ENCODE measurements at regions not wholly inside any gene's neighbourhood (a gene's known extent, or its start where the extent isn't known, plus 50 kb on each side); places are given as distances from the start of the nearest gene placed in this dataset.

DNA sequence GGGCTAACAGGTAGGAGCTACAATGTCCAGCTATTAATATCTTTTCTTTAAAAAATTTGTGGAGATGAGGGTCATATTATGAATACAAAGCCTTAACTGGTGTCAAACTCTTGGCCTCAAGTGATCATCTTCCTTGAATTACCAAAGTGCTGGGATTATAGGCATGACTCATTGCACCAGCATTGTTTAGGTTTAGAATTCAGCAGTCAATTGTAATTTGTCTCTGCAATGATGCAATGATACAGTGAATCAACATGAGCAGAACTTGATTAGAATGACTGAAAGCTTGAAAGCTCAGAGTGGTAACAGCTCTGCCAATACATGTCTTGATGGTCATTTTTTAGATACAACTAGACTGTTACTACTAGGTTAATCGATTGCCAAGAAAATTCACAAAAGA, 752.8 kb upstream of the MIR17HG start:
- TF ChIP-seq TAF1 (conservative IDR thresholded peaks at IDR 0.05), result no peak
- TF ChIP-seq, protein P1, sequence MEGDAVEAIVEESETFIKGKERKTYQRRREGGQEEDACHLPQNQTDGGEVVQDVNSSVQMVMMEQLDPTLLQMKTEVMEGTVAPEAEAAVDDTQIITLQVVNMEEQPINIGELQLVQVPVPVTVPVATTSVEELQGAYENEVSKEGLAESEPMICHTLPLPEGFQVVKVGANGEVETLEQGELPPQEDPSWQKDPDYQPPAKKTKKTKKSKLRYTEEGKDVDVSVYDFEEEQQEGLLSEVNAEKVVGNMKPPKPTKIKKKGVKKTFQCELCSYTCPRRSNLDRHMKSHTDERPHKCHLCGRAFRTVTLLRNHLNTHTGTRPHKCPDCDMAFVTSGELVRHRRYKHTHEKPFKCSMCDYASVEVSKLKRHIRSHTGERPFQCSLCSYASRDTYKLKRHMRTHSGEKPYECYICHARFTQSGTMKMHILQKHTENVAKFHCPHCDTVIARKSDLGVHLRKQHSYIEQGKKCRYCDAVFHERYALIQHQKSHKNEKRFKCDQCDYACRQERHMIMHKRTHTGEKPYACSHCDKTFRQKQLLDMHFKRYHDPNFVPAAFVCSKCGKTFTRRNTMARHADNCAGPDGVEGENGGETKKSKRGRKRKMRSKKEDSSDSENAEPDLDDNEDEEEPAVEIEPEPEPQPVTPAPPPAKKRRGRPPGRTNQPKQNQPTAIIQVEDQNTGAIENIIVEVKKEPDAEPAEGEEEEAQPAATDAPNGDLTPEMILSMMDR (IDR thresholded peaks at IDR 0.05; ENCODE audit: low read depth, low read length, missing input control), result no peak
- TF ChIP-seq, protein P2, sequence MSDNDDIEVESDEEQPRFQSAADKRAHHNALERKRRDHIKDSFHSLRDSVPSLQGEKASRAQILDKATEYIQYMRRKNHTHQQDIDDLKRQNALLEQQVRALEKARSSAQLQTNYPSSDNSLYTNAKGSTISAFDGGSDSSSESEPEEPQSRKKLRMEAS (IDR thresholded peaks at IDR 0.05), result no peak

All from liver (tissue), 3 donors.